NCI-H1048 (cell line): ENCODE measurements at regions not wholly inside any gene's neighbourhood (a gene's known extent, or its start where the extent isn't known, plus 50 kb on each side); places are given as distances from the start of the nearest gene placed in this dataset.
"Not testable (repeated sequence)": the region's sequence is repeated elsewhere in the genome, so short reads cannot be mapped to it uniquely, and the experiment has no call there.

Experiments
- DNase-seq: peaks from one replicate; lab custom pipeline; 2025; lab: John Stamatoyannopoulos, UW

GRCh38 chr2:150100834-150101233 is 386.6 kb downstream of the RND3 start:
- DNase-seq, result no peak

DNA sequence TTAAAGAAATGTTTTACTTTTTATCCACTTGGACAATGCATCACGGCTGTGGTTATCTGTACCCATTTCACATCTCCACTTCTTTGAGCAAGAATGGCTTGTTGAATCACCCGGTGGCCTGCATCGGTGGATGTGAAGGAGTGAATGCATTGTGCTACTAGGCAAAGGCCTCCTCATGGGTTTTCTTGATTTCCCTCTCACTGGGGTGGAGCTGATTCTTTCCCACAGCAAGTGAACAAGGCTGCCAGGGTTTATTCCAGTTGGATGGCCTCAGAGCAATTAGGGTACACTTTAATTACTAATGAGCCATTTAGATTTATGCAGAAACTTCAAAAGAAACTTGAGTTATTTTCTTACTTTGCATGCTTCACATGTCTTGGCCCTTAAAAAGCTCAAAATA is 387.1 kb downstream of the RND3 start:
- DNase-seq, result no peak

DNA sequence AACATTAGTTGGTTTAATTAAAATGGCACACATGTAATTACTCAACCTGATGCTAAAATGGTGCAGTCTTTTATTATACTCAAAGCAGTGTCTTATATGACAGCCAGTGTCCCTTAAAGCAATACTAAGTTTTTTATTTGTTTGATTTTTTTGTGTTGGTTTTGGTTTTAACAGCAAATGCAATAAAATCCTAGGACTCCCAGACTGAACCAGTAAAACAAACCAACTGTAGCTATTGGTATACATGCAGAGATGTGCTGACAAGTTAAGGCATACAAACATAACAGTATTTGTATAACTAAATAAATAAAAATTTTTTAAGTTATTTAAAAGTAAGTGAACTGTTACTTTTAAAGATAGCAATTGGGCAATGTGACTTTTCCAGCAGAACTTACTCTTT is 387.7 kb downstream of the RND3 start:
- no peak for DNase-seq

DNA sequence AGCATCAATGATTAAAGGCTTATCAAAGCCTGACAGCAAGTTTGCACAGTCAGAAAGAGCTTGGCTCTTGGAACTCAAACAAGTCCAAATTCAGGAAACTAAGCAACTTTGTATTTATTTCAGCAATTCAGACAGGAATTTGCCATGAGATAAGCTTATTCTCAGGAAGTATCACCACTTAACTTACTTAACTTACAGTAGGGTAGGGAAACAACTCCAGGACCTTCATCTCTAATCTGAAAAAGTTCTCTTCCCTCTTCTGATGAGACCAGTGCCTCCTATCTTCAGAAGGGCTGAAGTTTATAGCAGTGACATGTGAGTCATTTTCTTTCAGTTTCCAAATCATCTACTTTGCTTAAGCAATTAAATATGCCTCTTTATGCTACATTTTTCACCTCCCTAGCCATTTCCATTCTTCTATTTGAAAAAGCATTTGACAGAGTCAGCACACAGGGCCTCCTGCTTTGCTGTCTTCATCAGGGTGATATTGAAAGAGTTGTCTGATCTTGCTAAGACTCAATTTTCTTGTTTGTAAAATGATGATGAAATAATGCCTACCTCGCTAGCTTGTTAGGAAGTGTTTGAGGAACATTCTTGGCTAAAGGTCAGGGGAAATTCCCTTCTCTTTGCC is 389.5 kb downstream of the RND3 start:
- DNase-seq, result no peak

DNA sequence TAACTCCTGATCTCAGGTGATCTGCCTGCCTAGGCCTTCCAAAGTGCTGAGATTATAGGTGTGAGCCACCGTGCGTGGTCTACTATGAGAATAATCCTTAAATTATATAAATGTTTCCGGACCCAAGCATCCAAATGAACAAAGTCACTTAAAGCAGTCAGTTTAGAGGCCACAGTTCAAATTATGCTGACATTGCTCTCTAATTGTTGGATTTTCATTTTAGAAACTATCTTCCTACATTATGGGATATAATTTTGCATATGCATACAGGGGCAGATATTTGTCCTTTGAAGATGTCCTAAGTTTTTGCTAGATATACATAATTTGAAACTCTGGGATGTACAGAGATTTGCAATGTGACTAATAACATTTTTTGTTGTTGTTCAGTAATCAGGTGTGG is 390.1 kb downstream of the RND3 start:
- DNase-seq, result no peak

DNA sequence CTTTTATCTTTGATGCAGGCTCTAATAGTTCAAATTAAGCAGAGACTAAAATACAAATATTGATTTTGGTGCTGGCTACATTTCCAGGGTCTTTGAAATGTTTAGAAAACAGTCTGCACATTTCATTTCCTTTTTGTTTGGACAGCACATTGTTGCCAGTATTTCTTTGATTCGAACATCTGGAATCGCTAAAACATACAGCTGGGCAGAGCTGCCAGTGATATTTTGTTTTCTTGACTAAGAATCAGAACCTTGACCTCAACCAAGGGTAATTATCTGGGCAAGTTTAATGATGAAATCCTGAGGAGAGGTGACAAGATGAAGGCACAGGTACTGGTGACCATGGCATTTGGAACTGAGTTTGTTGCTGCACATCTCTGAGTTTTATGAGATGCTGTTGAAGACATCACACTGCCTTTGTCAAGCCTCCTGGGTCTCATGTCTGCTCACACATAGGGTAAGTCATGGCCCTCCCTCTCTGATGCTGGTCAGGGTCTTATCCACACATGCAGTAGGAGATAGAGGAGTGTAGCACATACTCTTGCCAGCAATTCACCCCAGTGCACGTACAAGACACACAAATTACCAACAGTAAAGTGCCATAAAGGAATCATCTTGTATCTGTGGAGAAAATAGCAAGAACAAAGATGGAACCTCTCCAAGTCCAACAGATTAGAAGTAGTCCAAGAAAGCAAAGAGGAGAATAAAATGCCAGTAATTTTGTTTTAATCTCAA is 391.9 kb downstream of the RND3 start:
- DNase-seq, result no peak

- DNase-seq, result no peak
These were observed 395.6 kb downstream of the RND3 start for GRCh38 chr2:150091846-150092245.

DNA sequence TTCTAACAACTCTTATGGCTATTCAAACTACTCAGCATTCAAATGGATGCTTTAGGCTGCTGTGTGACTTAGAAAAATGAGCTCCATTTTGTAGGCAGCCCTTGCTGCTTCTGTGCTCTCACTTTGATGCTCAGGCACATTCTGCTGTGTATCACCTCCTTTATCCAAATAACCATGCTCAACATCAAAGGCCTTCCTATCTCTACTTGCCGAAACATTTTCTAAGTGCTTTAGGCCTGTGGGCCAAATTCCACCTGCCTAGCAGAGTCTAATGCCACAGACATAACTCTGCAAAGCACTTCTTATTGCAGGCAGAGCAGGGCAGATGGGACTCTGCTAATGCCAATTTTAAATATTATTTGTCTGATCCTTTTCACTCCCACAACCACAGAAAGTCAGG is 397.4 kb downstream of the RND3 start:
- DNase-seq, result no peak

DNA sequence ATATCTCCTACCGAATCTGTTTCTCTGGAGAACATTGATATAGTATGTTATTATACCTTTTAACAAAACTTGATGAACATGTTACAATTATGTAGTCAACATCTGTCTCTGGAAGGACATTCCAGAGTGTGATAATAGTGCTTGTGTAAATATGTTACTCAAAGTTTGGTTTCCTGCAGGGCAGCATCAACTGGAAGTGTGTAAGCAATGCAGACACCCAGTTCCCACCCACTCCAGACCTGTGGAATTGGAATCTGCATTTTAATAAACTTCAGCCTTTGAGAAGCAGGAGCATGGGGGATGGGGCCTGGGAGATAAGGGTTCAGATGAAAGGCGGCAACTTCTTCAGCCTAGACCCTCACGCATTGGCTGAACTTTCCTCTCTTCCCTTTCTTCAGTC is 398.9 kb downstream of the RND3 start:
- DNase-seq, result no peak

DNA sequence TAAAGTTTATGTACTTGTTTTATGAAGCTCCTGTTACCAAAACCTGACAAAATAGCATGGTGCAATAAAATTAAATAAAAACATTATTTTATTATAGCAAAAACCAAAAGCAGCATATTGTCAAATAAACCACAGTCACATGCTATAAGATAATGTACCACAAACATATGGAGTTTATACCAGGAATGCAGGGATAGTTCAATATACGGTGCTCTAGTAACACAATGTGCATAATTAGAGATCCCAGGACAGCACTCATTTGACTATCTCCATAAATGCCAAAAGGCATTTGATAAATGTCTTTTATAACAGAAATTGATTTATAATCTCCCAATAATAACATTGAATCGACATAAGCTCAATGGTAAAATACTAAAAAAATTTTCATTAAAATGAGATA is 402.0 kb downstream of the RND3 start:
- no peak for DNase-seq

GRCh38 chr2:150081775-150082481 is 405.5 kb downstream of the RND3 start:
- DNase-seq, result no peak

DNA sequence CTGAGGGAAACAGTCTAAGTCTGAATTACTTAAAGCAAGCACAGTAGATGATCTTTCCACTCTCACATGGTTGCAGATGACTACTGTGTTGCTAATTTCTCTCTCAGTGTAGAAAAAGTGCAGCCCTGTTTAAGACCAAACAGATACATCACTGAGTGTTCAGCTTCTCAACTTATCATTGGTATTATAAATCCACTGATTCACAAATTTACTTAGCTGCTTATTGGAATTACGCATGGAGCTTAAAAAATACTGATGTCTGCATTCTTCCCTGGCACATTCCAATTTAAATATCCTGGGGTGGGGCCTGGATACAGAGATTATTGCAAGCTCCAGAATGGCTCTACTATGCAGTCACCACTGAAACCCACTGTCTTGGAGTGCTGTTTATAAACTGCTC is 411.2 kb downstream of the RND3 start:
- no peak for DNase-seq

DNA sequence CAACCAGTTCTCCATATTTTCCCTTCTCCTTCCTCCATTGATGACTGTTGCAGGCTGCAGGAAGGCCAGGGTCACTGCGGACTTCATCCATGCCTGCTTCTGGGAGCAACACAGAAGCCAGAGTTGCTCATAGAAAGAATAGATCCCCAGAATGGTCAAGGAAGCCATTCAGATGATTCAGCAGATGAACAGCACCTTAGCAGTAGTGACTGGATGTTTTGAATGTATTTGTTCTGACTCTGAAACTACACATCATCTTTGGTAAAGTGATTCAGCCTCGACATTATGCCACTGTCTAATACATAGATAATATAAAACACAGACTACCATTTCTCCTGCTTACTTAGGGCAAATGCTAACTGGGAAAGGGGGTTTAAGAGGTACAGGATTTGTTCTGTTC is 411.6 kb downstream of the RND3 start:
- no peak for DNase-seq

DNA sequence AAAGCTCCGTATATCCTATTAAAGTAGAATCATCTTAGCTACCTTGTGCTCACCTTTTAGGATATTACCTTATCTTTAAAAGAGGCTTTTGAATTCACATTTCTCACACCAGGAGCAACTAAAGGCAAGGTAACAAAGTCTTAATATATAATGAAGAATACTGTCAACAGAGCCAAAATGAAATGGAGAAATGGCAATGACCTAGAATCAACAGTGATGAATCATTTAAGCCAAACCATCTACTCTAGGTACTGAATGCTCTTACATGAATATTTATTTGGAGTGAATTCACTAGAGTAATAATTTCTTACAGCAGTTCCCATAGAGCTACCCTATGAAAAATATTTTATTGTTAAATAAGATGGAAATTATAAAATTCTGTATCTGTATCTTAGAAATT is 421.0 kb downstream of the RND3 start:
- DNase-seq, result no peak

GRCh38 chr2:150063931-150064548 is 423.4 kb downstream of the RND3 start:
- no peak for DNase-seq

DNA sequence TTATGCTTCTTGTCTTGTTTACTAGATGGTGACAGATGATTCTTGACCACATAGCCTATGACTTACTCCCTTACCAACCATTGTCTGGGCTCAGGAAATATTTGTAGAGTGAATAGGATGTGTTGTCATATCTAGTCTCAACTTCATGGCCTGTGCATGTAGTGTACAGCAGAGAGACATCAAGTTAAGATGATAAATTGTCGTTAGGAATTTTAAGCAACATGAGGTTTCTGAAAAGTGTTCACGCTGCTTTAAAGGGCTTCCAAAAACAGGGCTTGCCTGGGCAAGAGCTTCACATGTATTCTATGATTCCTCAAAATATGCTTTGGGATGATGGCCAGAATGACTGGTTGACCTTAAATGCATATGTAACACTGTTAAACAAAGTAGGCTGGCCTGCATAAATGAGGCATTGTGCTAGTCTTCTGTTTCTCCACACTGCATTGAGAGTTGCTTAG is 424.0 kb downstream of the RND3 start:
- no peak for DNase-seq

DNA sequence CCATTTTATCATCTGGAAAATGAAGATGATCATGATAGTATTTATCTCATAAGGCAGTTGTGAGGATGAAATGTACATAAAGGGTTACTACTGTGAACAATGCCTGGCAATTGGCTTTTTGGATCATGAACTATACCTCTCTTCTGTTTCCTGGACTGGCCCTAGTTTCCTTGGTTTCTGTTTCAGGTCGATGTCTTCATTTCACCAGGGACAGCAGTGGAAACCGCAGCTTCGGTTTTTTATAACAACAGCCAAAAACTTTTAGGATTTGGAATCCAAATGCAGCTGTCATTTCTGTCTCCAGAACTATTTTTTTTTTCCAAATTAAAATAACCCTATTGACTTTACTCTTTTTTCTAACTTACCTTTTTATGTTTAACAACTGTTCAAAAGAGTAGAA is 425.1 kb downstream of the RND3 start:
- DNase-seq, result no peak

GRCh38 chr2:150060341-150060740 is 427.1 kb downstream of the RND3 start:
- DNase-seq, result no peak

- DNase-seq, result not testable (repeated sequence)
These were observed 427.8 kb downstream of the RND3 start for GRCh38 chr2:150059676-150060075.

GRCh38 chr2:150052457-150052856 is 435.0 kb downstream of the RND3 start:
- no peak for DNase-seq

- DNase-seq, result no peak
These were observed 436.5 kb downstream of the RND3 start for GRCh38 chr2:150051004-150051403.

DNA sequence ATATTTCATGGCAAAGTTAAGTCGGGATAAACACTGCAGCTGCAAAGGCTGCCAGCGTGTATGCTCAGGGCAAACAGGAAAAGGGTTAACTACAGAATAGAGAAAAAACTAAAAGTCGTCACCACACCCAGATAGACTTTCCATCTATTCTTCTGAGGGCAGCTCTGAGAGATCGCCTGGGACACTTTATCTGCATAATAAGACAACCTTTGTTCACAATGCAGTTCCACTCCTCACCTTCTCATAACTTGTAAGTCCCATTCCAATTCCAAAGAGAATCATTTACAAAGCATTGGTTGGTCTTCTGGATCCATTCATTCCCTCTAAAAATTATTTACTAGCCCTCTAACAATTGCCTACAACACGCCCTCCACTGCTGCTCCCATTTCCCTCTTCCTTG is 437.4 kb downstream of the RND3 start:
- DNase-seq, result no peak
